Neural cell (in vitro differentiated cells): ENCODE measurements at regions not wholly inside any gene's neighbourhood (a gene's known extent, or its start where the extent isn't known, plus 50 kb on each side); places are given as distances from the start of the nearest gene placed in this dataset.

Source experiments
- H2AFZ ChIP-seq: fragments of 200-600, 300-800 bp; sonication (generic), shearing (Covaris generic); 2 replicates; pipeline ENCODE4 v1.6.0; 2014; ENCODE audit warnings: low read depth, mild to moderate bottlenecking, antibody characterized with exemption, low read length, moderate library complexity
- H3F3A ChIP-seq: fragments of 200-600 bp; shearing (Covaris generic); 2 replicates; pipeline ENCODE4 v1.6.1; 2016; ENCODE audit warnings: mild to moderate bottlenecking, moderate library complexity, mixed read lengths, antibody characterized with exemption, low read length; ENCODE audit not compliant: insufficient read depth, poor library complexity, severe bottlenecking
- H3K27ac ChIP-seq: fragments of 200-600, 300-800 bp; sonication (generic), shearing (Covaris generic); 2 replicates; pipeline ENCODE4 v1.5.1; 2014; ENCODE audit warnings: mild to moderate bottlenecking, low read length, moderate library complexity
- H3K27me3 ChIP-seq: fragments of 300-800, 200-600 bp; sonication (generic), shearing (Covaris generic); 2 replicates; pipeline ENCODE4 v1.6.0; 2014; ENCODE audit warnings: mild to moderate bottlenecking, low read depth, low read length, moderate library complexity; ENCODE audit not compliant: insufficient read depth
- H3K36me3 ChIP-seq: fragments of 300-800, 200-600 bp; sonication (generic), shearing (Covaris generic); 2 replicates; pipeline ENCODE4 v1.5.1; 2014; ENCODE audit warnings: mild to moderate bottlenecking, antibody characterized with exemption, low read length, moderate library complexity; ENCODE audit not compliant: insufficient read depth
- H3K4me2 ChIP-seq: fragments of 300-800, 200-600 bp; sonication (generic), shearing (Covaris generic); 2 replicates; pipeline ENCODE4 v1.6.0; 2014; ENCODE audit warnings: mild to moderate bottlenecking, low read length
- H3K4me3 ChIP-seq: fragments of 300-800, 200-600 bp; sonication (generic), shearing (Covaris generic); 2 replicates; pipeline ENCODE4 v1.5.1; 2014; ENCODE audit warnings: mild to moderate bottlenecking, low read length, moderate library complexity
- H3K79me2 ChIP-seq: fragments of 200-600 bp; shearing (Covaris generic); replicated peaks from 2 replicates; pipeline ENCODE4 v1.6.0; 2014; ENCODE audit warnings: mild to moderate bottlenecking, low read length, moderate library complexity; ENCODE audit not compliant: insufficient read depth
- H3K9ac ChIP-seq: fragments of 300-800, 200-600 bp; sonication (generic), shearing (Covaris generic); 2 replicates; pipeline ENCODE4 v1.6.1; 2016; ENCODE audit warnings: mild to moderate bottlenecking, low read length, mixed read lengths
- H3K9me2 ChIP-seq: fragments of 200-600 bp; shearing (Covaris generic); 2 replicates; pipeline ENCODE4 v1.6.1; 2016; ENCODE audit warnings: mild to moderate bottlenecking, low read length, mixed read lengths; ENCODE audit not compliant: insufficient read depth
- H3K9me3 ChIP-seq: fragments of 200-600, 300-800 bp; sonication (generic), shearing (Covaris generic); 2 replicates; pipeline ENCODE4 v1.6.1; 2016; ENCODE audit warnings: mild to moderate bottlenecking, mixed run types, low read length, moderate library complexity, mixed read lengths
- H4K20me1 ChIP-seq: fragments of 200-600 bp; shearing (Covaris generic); 2 replicates; pipeline ENCODE4 v1.6.1; 2016; ENCODE audit warnings: mild to moderate bottlenecking, mixed run types; ENCODE audit not compliant: insufficient read depth
- CTCF ChIP-seq: fragments of 450-650 bp; IDR thresholded peaks from 2 replicates; pipeline ENCODE4 v1.5.1; 2014; ENCODE audit warnings: antibody characterized with exemption, mild to moderate bottlenecking, moderate library complexity; ENCODE audit not compliant: poor library complexity, severe bottlenecking
- EP300 ChIP-seq: fragments of 450-650 bp; conservative IDR thresholded peaks from 2 replicates; pipeline ENCODE4 v1.6.1; 2014; ENCODE audit warnings: antibody characterized with exemption, mild to moderate bottlenecking, moderate library complexity; ENCODE audit not compliant: poor library complexity, severe bottlenecking
- EZH2 ChIP-seq: fragments of 200-600, 300-800 bp; shearing (Covaris generic), sonication (generic); IDR thresholded peaks from 2 replicates; pipeline ENCODE4 v1.6.1; 2014; ENCODE audit warnings: antibody characterized with exemption, low read length, borderline replicate concordance, mild to moderate bottlenecking; ENCODE audit not compliant: insufficient read depth, poor library complexity, severe bottlenecking
- MXI1 ChIP-seq: fragments of 450-650 bp; conservative IDR thresholded peaks from 2 replicates; pipeline ENCODE4 v1.6.1; 2014; ENCODE audit warnings: antibody characterized with exemption, mild to moderate bottlenecking; ENCODE audit not compliant: poor library complexity, severe bottlenecking
- POLR2AphosphoS5 ChIP-seq: IDR thresholded peaks from 2 replicates; pipeline ENCODE4 v1.6.1; 2012
- RAD21 ChIP-seq: fragments of 450-650 bp; conservative IDR thresholded peaks from 2 replicates; pipeline ENCODE4 v1.6.1; 2014; ENCODE audit warnings: antibody characterized with exemption, mild to moderate bottlenecking, moderate library complexity
- REST ChIP-seq: IDR thresholded peaks from 2 replicates; pipeline ENCODE4 v1.6.1; 2012; ENCODE audit warnings: borderline replicate concordance
- SMC3 ChIP-seq: fragments of 450-650 bp; conservative IDR thresholded peaks from 2 replicates; pipeline ENCODE4 v1.6.1; 2014; ENCODE audit warnings: antibody characterized with exemption, mild to moderate bottlenecking, moderate library complexity; ENCODE audit not compliant: poor library complexity
- TAF1 ChIP-seq: IDR thresholded peaks from 2 replicates; pipeline ENCODE4 v1.6.1; 2012; ENCODE audit warnings: low read depth

- H3K9ac ChIP-seq, result no peak overlapping the region
- no peaks in the 10 kb centered on the region for H3K9me2 ChIP-seq
- no peaks in the 10 kb centered on the region for H4K20me1 ChIP-seq
- no peaks in the 10 kb centered on the region for H3K27me3 ChIP-seq
- no peak overlapping the region for H3K27ac ChIP-seq
- no peak overlapping the region for H2AFZ ChIP-seq
- H3K79me2 ChIP-seq, result no peaks in the 10 kb centered on the region
- H3K4me2 ChIP-seq, result no peak overlapping the region
- no peaks in the 10 kb centered on the region for H3F3A ChIP-seq
- H3K4me3 ChIP-seq, result no peak overlapping the region
- H3K36me3 ChIP-seq, result no peaks in the 10 kb centered on the region
- TF ChIP-seq SMC3 (no peak), CTCF (no peak), EZH2 (no peak), RAD21 (no peak), REST (no peak), POLR2AphosphoS5 (no peak), TAF1 (no peak), MXI1 (no peak), EP300 (no peak)
- H3K9me3 ChIP-seq, result no peaks in the 10 kb centered on the region
Observed at GRCh38 chr10:33125111-33125510, 167.1 kb upstream of the ITGB1 start.

- no peaks in the 10 kb centered on the region for H4K20me1 ChIP-seq
- H3K9ac ChIP-seq, result no peak overlapping the region
- TF ChIP-seq REST, result no peak
- TF ChIP-seq CTCF, result no peak
- TF ChIP-seq MXI1, result no peak
- TF ChIP-seq EP300, result no peak
- no peak for TF ChIP-seq POLR2AphosphoS5
- TF ChIP-seq RAD21, result no peak
- no peak for TF ChIP-seq TAF1
- no peak for TF ChIP-seq SMC3
- no peak for TF ChIP-seq EZH2
- no peaks in the 10 kb centered on the region for H3K79me2 ChIP-seq
- no peak overlapping the region for H2AFZ ChIP-seq
- no peak overlapping the region for H3K4me2 ChIP-seq
- H3K9me3 ChIP-seq, result no peaks in the 10 kb centered on the region
- no peak overlapping the region for H3K27ac ChIP-seq
- no peaks in the 10 kb centered on the region for H3K9me2 ChIP-seq
- no peaks in the 10 kb centered on the region for H3K27me3 ChIP-seq
- no peaks in the 10 kb centered on the region for H3F3A ChIP-seq
- no peaks in the 10 kb centered on the region for H3K36me3 ChIP-seq
- no peak overlapping the region for H3K4me3 ChIP-seq
Observed at GRCh38 chr10:33123680-33124079, 165.7 kb upstream of the ITGB1 start.
